ENCODE measurements at regions not wholly inside any gene's neighbourhood (a gene's known extent, or its start where the extent isn't known, plus 50 kb on each side); places are given as distances from the start of the nearest gene placed in this dataset.
"Not testable (repeated sequence)": the region's sequence is repeated elsewhere in the genome, so short reads cannot be mapped to it uniquely, and the experiment has no call there.

DNA sequence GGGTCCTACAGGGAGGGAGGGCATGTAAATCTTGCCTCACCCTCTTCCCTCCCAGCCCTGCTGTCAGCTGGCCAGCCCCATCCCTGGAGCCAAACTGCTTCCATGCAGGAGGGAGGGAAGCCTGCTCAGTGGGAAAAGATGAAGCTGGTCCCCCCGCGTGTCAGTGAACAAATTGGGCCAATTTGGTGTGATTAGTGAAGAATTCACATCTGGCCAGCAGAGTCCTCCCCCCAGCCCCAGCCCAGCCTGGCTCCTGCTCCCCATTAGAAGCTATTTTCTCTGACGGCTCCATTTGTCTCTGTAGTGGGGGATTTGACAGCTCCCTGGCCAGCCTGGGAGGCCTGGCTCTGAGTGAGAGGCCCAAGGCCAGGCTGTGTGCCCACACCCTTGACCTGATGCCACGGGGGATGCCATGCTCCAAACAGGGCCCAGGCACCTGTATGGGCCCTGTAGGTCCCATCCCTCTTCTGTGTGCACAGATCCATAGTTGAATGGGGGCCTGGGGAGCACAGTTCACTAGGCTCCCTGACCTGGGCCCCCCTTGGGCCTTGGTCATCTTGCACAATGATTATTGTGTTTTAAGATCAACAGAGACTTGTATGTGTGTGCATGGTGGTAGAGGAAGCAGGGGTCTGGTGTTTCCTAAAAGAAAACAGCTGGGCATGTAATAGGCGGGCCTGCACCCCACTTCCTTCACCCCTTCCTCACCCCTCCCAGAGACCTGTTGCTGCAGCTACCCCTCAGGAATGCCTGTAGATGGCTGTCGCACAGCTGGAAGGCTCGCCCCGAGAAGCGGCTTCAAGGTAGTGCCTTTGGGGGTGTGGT, 50.7 kb upstream of the TAC4 start:
- DNase-seq = no peak

DNA sequence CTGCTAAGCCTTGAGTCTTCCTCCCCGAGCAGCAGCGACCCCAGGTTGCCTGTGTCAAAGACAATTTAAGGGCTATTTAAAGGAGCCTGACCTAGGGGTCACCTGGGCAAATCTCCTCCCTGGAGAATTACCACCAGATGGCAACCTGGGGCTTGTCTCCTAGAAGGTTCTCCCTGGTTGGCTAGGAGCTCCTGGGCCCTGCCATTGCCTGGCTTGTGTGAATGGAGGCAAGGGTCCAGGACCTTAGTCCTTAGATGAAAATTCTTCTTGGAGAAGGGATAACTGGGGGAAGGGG, 51.3 kb upstream of the TAC4 start:
- peak; percentile 36 for DNase-seq

DNA sequence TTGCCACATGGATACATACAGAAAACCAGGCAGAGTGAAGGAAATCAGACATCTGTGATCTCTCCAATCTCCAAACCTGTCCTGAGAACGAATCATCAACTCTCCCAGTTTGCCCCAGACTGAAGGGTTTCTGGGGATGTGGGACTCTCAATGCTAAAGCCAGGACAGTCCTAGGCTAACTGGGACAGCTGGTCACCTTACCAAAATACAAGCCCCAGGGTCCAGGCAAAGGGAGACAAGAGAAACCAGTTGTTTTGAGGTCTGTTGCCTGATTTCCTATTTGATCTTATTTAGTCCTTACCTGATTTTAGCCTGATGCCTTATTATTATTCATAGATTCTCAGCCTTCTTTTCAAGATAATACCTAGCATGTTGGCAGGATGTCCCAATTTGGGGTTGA, 51.7 kb upstream of the TAC4 start:
- no peak for DNase-seq

DNA sequence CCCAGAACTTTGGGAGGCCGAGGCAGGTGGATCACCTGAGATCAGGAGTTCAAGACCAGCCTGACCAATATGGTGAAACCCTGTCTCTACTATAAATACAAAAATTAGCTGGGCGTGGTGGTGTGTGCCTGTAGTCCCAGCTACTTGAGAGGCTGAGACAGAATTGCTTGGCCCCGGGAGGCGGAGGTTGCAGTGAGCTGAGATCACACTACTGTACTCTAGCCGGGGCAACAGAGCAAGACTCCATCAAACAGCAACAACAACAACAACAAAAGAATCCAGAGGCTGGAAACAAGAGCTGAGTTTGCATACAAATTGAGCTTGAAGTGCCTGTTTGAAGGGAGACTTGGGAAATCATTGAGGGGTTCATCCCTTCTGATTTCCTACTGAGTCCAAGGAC, 52.9 kb upstream of the TAC4 start:
- DNase-seq = not testable (repeated sequence)

DNA sequence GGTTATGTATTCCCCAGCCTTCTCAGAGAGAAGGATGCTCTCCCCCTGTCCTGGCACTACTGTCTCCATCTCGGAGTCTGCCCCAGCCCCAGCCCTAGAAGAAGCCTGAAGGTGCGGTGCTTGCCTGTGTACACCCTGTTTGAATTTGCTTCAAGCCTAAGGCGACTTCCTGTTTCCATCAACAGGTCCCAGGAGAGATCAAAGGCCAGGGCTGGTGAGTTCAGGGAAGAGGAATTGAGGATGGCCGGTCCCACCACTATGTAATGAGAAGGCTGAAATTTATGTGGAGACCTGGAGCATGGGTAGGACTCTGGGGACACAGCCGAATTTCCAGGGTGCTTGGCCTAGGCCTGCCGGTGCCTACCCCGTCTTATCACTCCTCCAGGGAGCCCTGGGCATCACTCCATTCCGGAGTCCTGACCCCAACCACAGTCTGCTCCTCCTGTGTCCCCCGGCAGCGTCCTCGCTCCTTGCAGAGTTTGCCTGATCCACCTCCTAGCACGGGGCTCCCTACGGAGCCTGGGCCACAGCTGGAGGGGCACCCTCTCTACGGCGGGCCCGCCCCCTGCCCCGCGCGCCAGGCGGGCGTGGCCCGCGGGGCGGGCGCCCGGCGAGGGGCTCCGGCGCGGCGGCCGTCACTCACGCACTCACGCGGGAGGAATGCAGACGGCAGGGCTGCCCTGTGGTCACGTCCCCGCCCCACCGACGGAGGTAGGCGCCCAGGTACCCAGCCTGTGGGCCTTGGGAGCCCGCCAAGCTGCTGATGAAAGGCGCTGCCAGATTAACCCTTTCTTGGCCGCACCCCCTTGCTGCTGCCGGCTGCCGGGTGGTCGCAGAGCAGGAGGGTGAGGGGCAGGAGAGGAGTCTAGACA, 53.8 kb upstream of the TAC4 start:
- peak; percentile 43 for DNase-seq

DNA sequence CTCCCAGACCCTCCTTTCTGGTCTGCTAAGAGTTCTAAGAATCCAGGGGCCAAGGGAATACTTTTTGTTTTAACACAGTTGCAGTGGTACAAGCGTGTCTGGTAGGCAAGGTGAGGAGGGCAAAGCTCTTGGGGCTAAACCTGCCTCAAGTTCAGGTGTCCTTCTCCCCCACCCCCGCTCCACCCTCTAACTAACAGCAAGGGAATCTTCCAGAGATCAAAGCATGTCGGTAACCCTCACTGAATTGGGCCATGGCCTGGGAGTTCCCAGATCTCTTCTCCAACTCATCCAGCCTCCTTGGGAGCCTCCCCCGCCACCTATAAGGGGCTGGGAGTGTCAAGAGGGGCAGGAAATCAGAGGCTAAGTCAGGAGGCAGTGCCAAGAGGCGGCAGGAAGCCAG, 55.7 kb upstream of the TAC4 start:
- DNase-seq = no peak

DNA sequence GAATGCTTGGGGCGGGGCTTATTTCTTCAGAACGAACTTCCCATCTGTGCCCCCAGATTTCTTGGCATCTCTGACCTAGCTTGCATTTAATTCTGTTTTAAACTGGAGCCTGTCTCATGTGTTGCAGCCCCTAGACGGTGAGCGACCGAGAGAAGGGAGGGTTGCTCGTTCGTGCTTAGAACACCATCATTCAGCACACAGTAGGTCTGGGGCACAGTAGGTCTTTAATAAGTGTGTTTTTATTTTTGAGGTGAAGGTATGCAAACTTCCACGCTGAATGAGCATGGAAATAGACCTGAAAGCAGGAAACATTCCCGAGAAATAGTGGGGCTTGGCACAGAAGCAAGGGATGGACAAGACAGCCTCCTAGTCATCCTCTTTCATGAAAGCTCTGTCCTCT, 57.0 kb upstream of the TAC4 start:
- DNase-seq = no peak

DNA sequence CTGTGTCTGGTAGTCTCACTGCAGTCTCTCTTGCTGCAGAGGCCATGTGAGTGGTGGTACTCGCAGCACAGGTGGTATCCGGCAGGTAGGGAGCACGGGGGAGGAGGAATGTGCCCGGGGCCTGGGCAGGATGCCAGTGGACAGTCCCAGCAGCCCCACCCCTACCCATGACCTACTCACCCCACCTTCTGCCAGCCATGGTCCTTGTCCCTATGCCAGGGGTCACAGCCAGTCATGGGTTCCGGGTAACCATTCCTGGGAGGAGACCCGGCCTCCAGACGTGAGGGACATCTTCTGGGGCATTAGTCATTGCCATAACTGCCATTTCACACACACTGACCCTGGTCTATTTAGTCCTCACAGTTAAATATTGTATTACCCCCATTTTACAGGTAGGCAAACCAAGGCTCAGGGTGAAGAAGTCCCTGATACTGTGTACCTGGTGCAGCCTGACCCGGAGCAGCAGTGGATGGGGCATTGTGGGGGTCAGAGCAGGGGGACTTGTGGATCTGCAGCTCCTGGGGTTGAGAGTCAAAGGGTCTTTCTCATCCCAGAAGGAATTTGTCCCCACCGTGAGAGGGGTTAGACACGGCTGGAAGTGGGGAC, 58.8 kb upstream of the TAC4 start:
- no peak for DNase-seq

DNA sequence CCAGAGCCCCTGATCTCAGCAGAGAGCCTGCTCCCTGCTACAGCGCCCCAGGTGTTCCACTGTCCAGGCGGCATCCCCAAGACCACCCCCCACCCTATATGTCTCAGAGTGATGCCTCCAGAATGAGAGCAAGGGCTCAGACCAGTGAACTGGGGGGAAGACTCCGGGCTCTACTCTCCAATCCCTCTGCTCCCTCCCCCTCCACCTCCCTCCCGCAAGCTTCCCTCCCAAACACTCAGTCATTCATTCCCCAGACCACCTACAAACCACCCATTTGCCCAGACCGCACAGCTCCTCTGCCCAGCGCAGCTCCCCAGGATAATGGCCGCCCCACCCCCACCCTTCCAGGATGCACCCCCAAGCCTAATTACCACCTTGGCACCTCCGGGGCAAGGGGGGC, 59.4 kb upstream of the TAC4 start:
- no peak for DNase-seq

DNA sequence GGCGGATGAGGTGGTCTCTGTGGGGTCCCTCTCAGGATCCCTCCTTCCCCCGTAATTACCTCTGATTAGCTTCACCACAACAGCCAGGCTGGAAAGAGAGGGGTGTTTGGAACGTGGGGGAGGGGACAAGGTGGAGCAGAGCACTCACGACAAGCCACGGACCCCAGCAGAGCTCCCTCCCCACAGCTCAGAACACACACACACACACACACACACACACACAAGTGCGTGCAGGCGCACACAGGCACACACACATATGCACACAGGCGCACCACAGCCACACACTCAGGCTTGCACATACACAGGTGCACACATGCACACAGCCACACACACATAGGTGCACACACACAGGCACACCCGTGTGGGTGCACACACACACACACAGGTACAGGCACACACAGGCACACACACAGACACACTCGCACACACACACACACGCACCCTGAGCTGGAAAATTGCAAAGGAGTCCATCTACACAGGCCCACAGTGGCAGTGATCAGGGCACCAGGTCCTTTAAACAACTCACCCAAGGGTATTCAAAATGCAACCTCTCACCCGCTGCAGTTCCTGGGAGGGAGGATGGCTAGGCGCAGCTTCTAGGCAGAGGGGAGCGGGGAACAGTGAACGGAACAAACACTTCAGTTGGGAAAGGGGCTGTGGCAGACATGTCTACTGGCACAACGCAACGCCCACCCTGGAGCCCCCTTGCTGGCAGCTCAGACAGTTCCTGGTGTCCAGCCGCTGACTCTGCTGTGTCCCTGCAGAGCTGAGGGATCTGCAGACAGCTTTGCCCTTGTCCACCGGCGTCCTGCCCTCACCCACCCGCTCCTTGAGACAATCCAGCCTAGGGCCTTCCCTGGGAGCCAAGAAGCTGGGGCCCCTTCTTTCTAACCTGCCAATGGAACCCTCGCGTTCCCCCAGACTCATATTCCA, 59.9 kb upstream of the DLX4 start:
- DNase-seq = no peak

DNA sequence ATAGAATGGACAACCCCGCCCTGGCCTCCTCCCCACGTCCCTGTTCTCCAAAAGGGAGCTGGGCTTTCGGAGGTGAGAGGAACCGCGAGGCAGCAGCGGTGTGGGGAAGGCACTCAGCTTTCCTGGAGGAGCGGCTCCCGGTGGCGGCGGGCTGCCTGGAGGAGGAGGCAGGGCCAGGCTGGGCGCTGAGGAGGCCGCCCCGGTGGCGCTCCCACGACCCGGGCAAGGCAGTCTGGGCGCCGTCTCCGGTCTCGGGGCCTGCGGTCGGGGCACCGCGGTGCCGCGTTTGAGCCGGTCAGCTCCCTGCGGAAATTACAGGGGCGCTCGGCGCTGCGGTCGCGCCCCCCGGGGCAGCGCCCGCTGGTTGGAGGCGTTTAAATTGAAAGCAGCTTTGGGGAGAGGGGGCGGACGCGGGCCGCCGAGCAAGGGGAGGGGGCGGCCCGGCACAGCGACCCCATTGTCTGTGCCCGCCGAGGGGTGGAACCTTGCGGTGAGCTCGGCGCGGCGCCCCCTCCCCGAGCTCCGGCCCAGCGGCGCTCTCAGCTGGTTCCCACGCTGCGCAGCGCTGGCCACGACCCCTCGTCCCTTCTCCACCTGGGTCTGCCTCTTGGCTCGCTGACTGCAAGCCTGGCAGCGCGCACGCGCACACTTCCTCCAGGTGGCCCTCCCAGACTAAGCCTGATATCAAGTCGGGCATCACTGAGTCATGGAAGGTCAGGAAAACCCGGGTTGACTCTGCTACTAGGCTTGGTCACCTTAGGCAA, 58.7 kb upstream of the DLX4 start:
- DNase-seq = no peak

DNA sequence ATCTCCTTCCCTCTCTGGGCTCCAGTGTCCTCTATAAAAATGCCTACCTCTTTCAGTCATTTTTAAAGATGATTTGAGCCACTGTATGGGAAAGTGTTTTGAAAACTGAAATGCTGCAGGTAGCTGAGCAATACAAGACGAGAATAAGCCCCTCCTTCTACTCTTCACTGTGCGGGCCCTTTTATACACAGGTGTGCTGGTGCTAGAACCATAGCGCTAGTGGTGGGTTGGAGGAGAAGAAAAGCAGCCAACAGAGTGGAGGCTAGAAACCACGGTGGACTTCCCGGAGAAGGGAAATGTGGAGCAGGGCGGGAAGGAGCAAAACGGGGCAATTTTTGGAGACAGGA, 58.2 kb upstream of the DLX4 start:
- DNase-seq = no peak

DNA sequence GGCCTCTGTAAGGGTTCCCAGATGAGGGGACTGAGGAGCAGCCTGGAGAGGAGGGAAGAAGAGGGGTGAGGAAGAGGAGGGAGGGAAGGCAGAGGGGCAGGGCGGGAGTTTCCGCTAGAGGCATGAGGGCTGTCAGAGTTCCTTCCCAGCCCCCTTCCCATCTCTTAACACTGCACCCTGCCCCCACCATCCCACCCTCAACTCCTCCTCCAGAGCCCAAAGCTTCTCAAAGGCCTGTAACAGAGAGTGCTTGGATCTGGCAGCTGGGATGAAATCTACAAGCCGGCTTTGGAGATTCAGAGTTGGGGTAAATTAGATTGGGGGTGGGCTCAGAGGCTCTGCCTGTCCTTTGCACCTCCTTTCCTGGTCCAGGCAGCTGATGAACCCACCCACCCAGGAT, 57.3 kb upstream of the DLX4 start:
- DNase-seq = no peak

DNA sequence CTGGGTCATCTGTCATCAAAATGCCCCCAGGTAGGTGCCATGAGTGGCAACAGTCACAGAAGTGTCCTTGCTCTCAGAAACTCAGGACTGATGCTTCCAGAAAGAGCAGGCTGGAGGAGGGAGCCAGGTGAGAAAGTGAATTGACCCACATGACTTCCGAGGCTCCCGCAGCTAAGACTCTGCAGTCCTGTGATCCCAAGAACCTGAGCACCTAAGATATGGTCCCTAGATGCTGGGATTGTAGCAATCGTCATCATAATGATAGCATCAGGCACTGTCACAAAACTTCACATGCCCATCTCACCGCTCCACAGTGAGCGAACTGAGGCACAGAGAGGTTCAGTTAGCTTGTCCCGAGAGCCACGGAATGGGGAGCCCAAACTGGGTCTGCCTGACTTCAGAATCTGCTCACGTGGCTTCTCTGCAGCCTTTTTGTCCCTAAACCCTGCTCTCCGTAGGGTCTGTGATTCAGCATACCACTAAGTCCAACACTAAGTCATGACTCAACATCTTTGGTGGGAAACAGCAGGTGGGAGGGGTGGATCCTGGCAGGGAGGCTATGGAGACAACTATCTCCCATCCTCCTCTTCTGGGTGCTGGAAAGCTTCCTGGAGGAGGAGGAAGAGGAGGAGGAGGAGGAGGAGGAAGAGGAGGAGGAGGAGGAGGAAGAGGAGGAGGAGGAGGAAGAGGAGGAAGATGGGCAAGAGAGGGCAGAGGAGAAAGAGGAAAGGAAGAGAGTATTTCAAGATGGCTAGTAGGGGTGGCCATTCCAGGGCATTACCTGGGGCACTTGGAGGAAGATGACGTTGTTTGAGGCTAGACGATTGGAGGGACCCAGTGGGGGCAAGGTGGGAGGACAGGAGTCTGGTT, 55.5 kb upstream of the DLX4 start:
- DNase-seq = no peak

DNA sequence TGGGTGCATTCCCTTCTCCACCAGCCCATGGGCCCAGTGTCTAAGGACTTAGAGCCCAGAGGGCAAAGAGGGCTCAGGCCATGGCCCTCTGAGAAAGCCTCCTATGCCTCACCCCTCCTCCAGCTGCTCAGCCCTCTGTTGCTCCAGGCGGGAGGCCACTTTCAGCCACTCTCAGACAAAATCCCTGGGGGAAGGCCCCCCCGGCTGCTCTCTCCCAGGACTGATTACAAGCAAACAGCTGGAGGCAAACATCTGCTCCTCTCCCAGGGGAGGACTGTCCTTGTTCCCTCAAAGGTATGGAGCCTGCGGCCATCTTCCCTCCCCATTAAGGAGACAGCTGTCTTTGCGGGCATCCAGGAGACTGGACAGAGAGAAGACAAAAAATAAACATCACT, 54.9 kb upstream of the DLX4 start:
- peak; percentile 68 for DNase-seq

DNA sequence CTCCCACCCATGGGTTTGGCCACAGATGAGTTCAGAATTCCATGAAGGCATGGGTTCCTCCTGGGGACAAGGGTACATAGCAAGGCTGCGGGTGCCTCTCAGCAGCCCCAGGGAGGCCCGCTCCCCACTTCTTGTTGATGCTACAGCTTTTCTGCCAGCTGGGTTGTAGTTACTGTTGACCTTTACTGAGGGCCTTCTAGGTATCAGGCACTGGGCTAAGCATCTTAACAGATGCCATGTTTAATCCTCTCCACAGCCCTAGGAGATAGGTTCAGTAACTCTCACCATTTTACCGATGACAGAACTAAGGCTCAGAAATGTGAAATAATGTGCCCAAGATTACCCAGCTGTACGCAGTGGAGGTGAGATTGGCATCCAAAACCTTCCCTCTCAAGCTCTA, 54.3 kb upstream of the DLX4 start:
- DNase-seq = no peak

DNA sequence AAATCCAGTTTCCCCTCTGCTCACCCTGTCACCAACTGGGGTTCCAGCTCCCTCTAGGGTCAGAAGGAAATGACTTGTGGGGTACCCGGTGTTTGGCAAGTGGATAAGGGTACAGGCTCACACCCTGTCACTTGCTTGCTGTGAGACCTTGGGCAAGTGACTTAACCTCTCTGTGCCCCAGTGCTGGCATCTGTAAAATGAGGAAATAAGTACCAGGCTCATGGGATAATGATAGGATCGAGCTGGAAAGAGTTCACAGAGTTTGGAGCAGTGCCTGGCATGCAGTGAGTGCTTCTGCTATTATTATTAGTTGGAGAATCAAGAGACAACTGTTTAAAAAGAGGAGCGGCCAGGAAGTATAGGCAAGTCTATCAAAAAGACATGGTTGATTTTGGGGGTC, 53.7 kb upstream of the DLX4 start:
- no peak for DNase-seq

DNA sequence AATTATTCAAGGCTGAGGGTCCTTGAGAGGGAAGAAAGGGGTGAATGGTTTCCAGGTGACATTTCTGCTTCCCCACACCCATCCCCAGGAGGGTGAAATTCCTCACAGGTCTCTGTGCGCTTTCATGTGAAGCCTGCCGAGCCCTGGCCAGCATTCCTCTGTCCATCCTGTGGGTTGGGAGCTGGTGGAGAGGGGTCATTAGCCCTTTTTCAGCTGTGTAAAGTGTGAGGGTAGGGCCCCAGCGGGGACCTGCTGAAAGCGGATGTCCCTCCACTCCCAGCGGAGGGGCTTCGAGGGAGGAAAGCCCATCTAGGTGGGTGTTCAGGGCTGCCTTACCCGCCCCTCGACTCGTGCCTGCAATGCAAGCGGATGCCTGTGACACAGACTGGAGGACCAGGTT, 53.3 kb upstream of the DLX4 start:
- no peak for DNase-seq

DNA sequence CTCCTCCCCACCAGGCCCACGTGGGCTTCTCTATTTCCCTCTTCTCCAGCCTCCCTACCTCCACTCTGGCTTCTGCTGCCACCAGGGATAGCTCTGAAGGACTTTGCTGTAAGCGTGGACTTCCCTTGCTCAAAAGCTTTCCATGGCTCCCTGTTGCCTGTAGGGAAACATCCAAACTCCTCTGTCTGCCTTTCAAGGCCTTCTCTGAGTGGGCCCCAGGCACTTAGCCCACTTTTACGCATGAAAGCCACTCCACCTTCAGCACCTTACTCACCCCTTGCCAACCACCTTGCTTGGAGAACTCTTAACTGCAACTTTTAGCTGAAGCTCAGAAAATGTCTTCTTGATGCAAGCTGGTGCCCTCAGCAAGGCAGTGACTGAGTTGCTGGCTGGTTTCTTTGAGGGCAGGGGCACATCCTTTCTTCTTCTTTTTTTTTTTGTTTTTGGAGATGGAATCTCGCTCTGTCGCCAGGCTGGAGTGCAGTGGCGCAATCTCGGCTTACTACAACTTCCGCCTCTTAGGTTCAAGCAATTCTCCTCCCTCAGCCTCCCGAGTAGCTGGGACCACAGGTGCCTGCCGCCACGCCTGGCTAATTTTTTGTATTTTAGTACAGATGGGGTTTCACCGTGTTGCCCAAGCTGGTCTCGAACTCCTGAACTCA, 52.0 kb upstream of the DLX4 start:
- no peak for DNase-seq

DNA sequence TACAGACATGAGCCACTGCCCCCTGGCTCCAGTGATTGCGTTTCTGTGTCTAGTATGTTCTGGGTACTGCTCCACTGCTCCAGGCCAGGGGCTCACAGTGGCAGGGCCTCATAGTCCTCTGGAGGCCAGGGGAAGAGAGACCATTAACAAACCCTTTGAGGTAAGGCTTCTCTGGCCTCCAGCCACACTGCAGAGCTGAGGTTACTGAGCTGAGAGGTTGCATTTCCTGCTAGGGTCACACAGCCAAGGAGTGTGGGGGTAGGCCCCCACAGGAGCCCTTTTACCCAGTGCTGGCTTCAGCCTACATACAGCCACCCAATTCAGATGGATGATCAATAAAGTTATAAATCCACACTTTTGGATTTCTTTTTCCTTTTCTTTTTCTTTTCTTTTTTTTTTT, 50.4 kb upstream of the DLX4 start:
- DNase-seq = no peak

Data from NCI-H1105 treated with DMSO at 0.1 percent for 48 hours (cell line).